Skeletal muscle tissue (tissue), 3 donors: ENCODE measurements at regions not wholly inside any gene's neighbourhood (a gene's known extent, or its start where the extent isn't known, plus 50 kb on each side); places are given as distances from the start of the nearest gene placed in this dataset.

Source experiments
- H3K27ac ChIP-seq: one replicate; pipeline ENCODE4 v1.7.0; 2013; ENCODE audit warnings: mild to moderate bottlenecking, low read depth, low read length, inconsistent platforms
- H3K27me3 ChIP-seq, 3 donors: one replicate each; pipeline ENCODE4 v1.7.0; 2013; ENCODE audit warnings: low read length in 3 of 3; ENCODE audit not compliant: control insufficient read depth in 3 of 3, insufficient read depth in 3 of 3
- H3K36me3 ChIP-seq, 3 donors: one replicate each; pipeline ENCODE4 v1.7.0; 2013; ENCODE audit warnings: low read length in 3 of 3; ENCODE audit not compliant: control insufficient read depth in 3 of 3, insufficient read depth in 3 of 3
- H3K4me1 ChIP-seq, 3 donors: one replicate each; pipeline ENCODE4 v1.7.0; 2013; ENCODE audit warnings: low read length in 3 of 3, mild to moderate bottlenecking in 3 of 3; ENCODE audit not compliant: control insufficient read depth in 3 of 3, insufficient read depth in 3 of 3
- H3K4me3 ChIP-seq, 3 donors: one replicate each; pipeline ENCODE4 v1.7.0; 2013; ENCODE audit warnings: low read length in 3 of 3
- H3K9ac ChIP-seq, 3 donors: one replicate each; pipeline ENCODE4 v1.7.0; 2013; ENCODE audit warnings: low read length in 3 of 3, mild to moderate bottlenecking in 3 of 3, moderate library complexity in 2 of 3, low read depth in 1 of 3
- H3K9me3 ChIP-seq, 3 donors: one replicate each; pipeline ENCODE4 v1.7.0; 2013; ENCODE audit warnings: low read length in 3 of 3; ENCODE audit not compliant: control insufficient read depth in 3 of 3
- donor health status: Osteomylitis.

DNA sequence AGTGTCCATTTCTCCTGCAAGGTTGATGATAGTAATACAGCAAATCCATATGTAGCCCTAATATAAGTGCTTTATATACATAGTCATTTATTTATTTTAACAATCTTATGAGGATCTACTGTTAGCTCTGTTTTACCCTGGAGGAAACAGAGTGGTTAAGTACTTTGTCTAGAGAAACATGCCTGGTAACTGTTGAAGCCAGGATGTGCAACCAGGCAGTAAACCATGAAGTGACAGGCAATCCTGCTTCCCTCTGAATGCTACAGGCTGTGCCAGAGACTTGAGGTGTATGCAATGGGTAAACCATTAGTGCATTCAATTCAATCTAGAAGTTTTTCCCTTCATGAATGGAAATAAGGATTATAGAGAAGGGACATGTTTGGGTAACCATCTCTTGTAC lies 911.0 kb downstream of the PCDH17 start:
- no peak overlapping the region for H3K4me3 ChIP-seq
- no peaks in the 10 kb centered on the region for H3K9me3 ChIP-seq
- no peaks in the 10 kb centered on the region for H3K4me1 ChIP-seq
- no peak overlapping the region for H3K9ac ChIP-seq
- no peak overlapping the region for H3K27ac ChIP-seq
- H3K27me3 ChIP-seq: no peaks in the 10 kb centered on the region
- no peaks in the 10 kb centered on the region for H3K36me3 ChIP-seq

DNA sequence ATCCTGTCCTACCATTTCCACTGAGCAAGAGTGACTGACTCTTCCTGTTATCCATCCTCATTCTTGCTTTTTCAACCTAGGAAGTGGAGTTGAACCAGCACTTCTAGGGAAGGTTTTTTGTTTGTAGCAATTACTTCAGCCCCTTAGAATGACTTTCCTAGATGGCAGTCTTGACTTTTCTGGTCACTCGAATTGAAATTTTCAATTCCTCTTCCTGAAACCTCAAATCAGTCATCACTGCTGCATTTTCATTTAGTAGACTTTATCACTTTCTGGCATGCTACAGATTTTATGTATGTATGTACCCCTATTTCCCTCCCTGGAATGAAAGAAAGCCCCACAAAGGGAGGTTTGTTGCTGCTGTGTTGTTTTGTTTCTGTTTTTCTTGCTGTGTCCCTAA lies 915.9 kb downstream of the PCDH17 start:
- Histone ChIP-seq H3K4me3 (no peak overlapping the region), H3K9me3 (no peaks in the 10 kb centered on the region), H3K27ac (no peak overlapping the region), H3K36me3 (no peaks in the 10 kb centered on the region), H3K4me1 (no peaks in the 10 kb centered on the region), H3K27me3 (no peaks in the 10 kb centered on the region), H3K9ac (no peak overlapping the region)

DNA sequence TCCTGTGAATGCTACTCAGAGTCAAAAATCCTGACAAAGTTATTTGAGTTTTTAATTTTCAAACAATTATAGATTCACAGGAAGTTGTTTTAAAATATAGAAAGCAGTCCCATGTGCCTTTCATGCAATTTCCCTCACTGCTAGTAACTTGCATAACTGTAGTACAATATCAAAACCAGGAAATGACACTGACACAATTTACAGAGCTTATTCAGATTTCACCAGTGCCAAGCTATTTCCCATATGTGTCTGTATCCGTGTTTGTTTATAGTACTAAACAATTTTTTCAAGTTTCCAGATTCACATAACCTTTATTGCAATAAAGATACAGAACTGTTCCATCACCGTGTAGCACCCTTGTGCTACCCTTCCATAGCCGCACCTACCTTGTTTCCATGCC lies 934.6 kb downstream of the PCDH17 start:
- Histone ChIP-seq H3K36me3 (no peaks in the 10 kb centered on the region), H3K4me3 (no peak overlapping the region), H3K9ac (no peak overlapping the region), H3K9me3 (no peaks in the 10 kb centered on the region), H3K27me3 (no peaks in the 10 kb centered on the region), H3K4me1 (no peaks in the 10 kb centered on the region), H3K27ac (no peak overlapping the region)

DNA sequence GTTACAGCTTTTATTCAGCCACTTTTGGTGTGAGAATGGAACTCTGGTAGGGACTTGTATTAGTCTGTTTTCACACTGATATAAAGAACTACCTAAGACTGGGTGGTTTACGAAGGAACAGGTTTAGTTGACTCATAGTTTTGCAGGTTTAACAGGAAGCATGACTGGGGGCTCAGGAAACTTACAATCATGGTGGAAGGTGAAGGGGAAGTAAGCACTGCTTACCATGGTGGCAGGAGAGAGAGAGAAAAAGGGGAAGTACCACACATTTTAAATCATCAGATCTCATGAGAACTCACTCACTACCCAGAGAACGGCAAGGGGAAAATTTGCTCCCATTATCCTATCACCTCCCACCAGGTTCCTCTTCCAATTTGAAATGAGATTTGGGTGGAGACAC lies 942.2 kb downstream of the PCDH17 start:
- no peak overlapping the region for H3K9ac ChIP-seq
- H3K27me3 ChIP-seq: no peaks in the 10 kb centered on the region
- peaks cover 0 to 1% (median 0%) of the 10 kb centered on the region in 3 donors for H3K9me3 ChIP-seq
- H3K4me3 ChIP-seq: no peak overlapping the region
- no peaks in the 10 kb centered on the region for H3K4me1 ChIP-seq
- H3K36me3 ChIP-seq: no peaks in the 10 kb centered on the region
- no peak overlapping the region for H3K27ac ChIP-seq

DNA sequence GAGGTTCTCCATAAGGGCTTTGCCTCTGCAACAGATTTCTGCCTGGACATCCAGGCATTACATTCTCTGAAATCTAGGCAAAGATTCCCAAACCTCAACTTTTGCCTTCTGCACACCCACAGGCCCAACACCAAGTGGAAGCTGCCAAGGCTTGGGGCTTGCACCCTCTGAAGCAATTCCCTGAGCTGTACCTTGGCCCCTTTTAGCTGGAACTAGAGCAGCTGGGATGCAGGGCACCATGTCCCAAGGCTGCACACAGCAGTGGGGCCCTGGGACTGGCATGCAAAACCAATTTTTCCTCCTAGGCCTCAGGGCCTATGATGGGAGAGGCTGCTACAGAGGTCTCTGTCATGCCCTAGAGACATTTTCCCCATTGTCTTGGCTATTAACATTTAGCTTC lies 943.2 kb downstream of the PCDH17 start:
- no peaks in the 10 kb centered on the region for H3K27me3 ChIP-seq
- no peak overlapping the region for H3K4me3 ChIP-seq
- H3K27ac ChIP-seq: no peak overlapping the region
- peaks cover 0 to 1% (median 0%) of the 10 kb centered on the region in 3 donors for H3K9me3 ChIP-seq
- H3K36me3 ChIP-seq: no peaks in the 10 kb centered on the region
- H3K9ac ChIP-seq: no peak overlapping the region
- no peaks in the 10 kb centered on the region for H3K4me1 ChIP-seq

DNA sequence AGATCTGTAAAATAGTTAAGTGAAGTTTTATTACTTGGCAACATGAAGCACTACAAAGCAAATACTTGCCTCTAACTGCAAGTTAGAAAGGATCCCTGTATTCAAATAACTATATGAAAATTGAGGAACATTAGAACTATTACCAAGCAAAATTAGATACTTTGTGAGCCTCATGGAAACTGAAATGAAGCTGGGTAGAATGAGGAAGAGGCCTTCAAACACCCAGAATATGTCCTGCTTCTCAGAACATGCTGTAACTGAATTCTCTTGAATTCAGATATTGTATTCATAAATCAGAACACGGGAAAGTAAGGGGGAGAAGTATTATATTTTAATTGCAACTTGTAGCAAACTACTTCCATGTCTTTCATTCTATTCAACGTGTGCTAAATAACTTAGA lies 947.9 kb downstream of the PCDH17 start:
- no peaks in the 10 kb centered on the region for H3K4me1 ChIP-seq
- no peak overlapping the region for H3K9ac ChIP-seq
- H3K27me3 ChIP-seq: no peaks in the 10 kb centered on the region
- H3K4me3 ChIP-seq: no peak overlapping the region
- H3K27ac ChIP-seq: no peak overlapping the region
- H3K9me3 ChIP-seq: peaks cover 0 to 1% (median 0%) of the 10 kb centered on the region in 3 donors
- H3K36me3 ChIP-seq: no peaks in the 10 kb centered on the region

DNA sequence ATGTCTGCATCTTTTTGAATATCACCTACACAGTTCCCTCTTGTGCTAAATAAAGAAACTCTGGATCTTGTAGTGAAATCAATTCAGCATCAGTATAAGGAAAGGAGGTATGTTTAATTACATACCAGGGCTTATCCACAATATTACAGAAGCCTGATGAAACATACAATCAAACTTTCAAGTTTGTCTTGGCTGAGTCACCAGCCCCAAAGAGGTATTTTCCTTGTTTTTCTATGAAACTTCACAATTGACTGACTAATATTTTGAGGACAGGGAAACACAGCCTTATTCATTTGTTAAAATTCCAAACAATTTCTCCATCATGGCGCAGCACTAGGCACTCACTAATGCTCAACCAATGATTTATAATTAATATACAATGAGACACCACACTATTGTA lies 952.4 kb downstream of the PCDH17 start:
- H3K27me3 ChIP-seq: no peaks in the 10 kb centered on the region
- no peak overlapping the region for H3K9ac ChIP-seq
- no peak overlapping the region for H3K27ac ChIP-seq
- no peaks in the 10 kb centered on the region for H3K9me3 ChIP-seq
- H3K36me3 ChIP-seq: no peaks in the 10 kb centered on the region
- H3K4me3 ChIP-seq: no peak overlapping the region
- no peaks in the 10 kb centered on the region for H3K4me1 ChIP-seq

DNA sequence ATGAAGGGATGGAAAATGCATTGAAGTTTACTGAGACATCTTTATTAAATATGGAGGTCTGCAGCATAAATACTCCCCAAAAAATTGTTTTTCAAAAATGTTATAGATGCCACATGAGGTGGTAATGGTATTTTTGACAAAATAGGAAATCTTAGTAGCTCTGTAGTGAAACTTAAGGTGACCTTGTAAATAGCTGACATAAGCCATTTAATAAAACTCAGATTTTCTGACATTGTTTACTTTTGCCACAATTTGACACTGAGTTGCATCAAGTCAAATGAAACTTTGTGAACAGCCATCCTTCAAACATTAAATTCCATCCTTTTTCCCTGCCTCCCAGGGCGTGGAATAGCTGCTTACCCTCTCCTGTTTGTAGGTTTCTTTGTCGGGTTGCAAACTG lies 953.1 kb downstream of the PCDH17 start:
- no peak overlapping the region for H3K4me3 ChIP-seq
- H3K27ac ChIP-seq: no peak overlapping the region
- no peak overlapping the region for H3K9ac ChIP-seq
- no peaks in the 10 kb centered on the region for H3K36me3 ChIP-seq
- no peaks in the 10 kb centered on the region for H3K9me3 ChIP-seq
- no peaks in the 10 kb centered on the region for H3K4me1 ChIP-seq
- H3K27me3 ChIP-seq: no peaks in the 10 kb centered on the region

DNA sequence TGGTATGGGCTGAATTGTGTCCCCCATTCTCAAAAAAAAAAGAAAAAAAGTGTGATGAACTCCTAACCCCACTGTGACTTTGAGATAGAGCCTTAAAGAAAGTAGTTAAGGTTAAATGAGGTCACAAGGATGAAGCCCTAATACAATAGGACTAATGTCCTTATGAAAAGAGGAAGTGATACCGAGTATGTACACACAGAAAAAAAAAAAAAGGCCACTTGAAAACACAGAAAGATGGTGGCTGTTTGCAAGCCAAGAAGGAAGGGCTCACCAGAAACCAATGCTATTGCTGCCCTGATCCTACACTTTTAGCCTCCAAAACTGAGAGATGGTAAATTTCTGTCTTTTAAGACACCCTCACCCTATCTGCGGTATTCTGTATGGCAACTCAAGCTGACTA lies 955.6 kb downstream of the PCDH17 start:
- no peaks in the 10 kb centered on the region for H3K36me3 ChIP-seq
- no peaks in the 10 kb centered on the region for H3K9me3 ChIP-seq
- no peak overlapping the region for H3K9ac ChIP-seq
- no peaks in the 10 kb centered on the region for H3K27me3 ChIP-seq
- no peaks in the 10 kb centered on the region for H3K4me1 ChIP-seq
- H3K4me3 ChIP-seq: no peak overlapping the region
- no peak overlapping the region for H3K27ac ChIP-seq

DNA sequence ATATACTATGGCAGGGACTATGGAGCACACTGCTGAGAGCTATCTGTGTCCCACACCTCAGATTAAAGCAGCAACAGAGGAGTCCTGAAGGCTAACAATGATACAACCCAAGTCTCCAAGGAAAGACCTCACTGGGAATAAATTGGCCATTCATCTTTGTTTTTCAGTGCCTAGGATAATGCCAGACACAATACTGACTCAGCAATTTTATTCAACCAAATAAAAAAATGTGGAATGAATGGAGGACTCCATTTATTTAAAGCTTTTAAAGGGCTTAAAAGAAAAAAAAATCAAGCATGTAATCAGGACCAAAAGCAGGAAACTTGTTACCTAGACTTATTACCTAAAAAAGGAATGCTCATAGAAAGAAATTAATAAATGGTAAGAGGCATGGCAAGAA lies 960.5 kb downstream of the PCDH17 start:
- Histone ChIP-seq H3K9me3 (no peaks in the 10 kb centered on the region), H3K4me1 (no peaks in the 10 kb centered on the region), H3K9ac (no peak overlapping the region)

DNA sequence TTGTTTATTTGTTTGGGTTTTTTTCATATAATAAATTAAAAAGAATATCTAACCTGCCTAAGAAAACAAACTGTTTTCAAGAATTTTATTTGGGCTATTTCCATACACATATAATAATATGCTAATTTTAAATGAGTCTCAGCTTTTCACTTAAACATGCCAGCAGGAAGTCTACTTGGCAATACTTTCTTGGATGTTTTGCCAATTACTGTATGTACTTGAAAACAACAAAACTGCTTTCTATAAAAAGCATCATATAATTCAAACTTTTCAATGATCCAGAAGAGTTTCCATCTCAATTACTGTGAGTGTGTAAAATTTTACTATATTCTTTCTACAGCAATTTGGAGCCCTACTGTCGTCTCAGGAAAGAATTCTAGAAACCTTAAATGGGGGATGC lies 961.2 kb downstream of the PCDH17 start:
- no peaks in the 10 kb centered on the region for H3K36me3 ChIP-seq

More for the DNA sequence above, 960.5 kb downstream of the PCDH17 start:
- no peaks in the 10 kb centered on the region for H3K36me3 ChIP-seq
- H3K4me3 ChIP-seq: no peak overlapping the region
- no peaks in the 10 kb centered on the region for H3K27me3 ChIP-seq
- H3K27ac ChIP-seq: no peak overlapping the region

More for the DNA sequence above, 961.2 kb downstream of the PCDH17 start:
- H3K9me3 ChIP-seq: no peaks in the 10 kb centered on the region
- no peak overlapping the region for H3K9ac ChIP-seq
- no peak overlapping the region for H3K4me3 ChIP-seq
- H3K27ac ChIP-seq: no peak overlapping the region
- no peaks in the 10 kb centered on the region for H3K27me3 ChIP-seq
- no peaks in the 10 kb centered on the region for H3K4me1 ChIP-seq
